ENCODE measurements at regions not wholly inside any gene's neighbourhood (a gene's known extent, or its start where the extent isn't known, plus 50 kb on each side); places are given as distances from the start of the nearest gene placed in this dataset.

DNA sequence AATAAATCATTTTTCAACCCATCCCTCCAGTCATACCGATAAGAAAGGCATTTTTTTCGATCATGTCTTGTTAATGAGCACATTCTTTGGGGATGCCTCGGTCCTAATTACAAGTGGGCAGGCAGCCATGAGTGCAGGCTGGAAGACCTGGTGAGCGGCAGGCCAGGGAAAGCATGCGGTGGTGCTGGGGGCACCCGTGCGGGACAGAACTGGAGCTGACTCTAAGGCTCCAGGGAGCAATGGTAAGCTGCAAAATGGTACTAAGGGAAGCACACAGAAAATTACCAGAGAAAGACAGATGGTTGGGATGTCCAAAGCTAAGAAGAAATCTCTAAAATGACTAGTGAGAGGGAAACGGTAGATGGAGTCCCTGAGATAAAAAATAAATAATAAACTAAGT lies 411.0 kb upstream of the AGA start:
- no peak for DNase-seq (ENCODE audit: low spot score, unreplicated experiment)
- H3K4me1 Mint-ChIP-seq (ENCODE audit: low read depth): no peaks in the 10 kb centered on the region
- no peaks in the 10 kb centered on the region for H3K36me3 Mint-ChIP-seq (ENCODE audit: insufficient read depth)
- no peak overlapping the region for H3K27ac Mint-ChIP-seq
- H3K9me3 Mint-ChIP-seq (ENCODE audit: low read depth): no peaks in the 10 kb centered on the region
- no peak overlapping the region for H3K4me3 Mint-ChIP-seq (ENCODE audit: low read depth)
- TF ChIP-seq, protein P1, sequence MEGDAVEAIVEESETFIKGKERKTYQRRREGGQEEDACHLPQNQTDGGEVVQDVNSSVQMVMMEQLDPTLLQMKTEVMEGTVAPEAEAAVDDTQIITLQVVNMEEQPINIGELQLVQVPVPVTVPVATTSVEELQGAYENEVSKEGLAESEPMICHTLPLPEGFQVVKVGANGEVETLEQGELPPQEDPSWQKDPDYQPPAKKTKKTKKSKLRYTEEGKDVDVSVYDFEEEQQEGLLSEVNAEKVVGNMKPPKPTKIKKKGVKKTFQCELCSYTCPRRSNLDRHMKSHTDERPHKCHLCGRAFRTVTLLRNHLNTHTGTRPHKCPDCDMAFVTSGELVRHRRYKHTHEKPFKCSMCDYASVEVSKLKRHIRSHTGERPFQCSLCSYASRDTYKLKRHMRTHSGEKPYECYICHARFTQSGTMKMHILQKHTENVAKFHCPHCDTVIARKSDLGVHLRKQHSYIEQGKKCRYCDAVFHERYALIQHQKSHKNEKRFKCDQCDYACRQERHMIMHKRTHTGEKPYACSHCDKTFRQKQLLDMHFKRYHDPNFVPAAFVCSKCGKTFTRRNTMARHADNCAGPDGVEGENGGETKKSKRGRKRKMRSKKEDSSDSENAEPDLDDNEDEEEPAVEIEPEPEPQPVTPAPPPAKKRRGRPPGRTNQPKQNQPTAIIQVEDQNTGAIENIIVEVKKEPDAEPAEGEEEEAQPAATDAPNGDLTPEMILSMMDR (IDR thresholded peaks at IDR 0.05; ENCODE audit: unreplicated experiment): no peak
- H3K27me3 Mint-ChIP-seq: no peaks in the 10 kb centered on the region

DNA sequence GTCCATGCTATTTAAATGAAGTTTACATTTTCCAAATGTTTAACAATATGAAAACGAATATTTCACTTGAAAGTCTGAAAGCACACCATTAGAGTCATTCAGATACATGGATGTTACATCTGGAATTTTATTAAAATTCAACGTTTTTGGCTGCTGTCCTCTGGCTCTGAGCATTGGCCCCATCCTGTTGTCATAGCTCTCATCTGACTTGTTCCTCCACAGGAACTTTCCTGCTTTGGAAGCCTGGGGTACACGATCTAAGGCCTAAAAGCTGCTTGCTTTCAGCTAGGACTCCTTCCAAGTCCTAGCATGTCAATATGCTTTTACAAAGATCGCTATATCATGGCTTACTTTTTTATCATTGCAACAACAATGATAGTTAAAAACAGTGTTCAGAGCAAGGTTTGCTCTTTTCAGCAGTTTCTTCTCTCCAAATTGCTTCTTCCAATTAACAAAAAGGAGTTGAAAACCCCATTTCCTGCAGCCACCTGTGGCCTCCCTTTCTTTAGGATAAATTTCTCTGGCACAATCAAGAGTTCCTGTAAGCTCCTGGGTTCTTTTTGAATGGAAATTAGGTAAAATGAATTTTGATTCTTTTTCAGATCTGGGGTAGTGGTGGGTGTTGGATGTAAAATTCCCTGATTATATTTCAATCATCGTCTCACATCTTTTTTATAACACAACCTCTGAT lies 413.4 kb upstream of the AGA start:
- no peak for DNase-seq (ENCODE audit: low spot score, unreplicated experiment)
- Mint-ChIP-seq H3K27me3 (no peaks in the 10 kb centered on the region), H3K4me3 (ENCODE audit: low read depth) (no peak overlapping the region), H3K36me3 (ENCODE audit: insufficient read depth) (no peaks in the 10 kb centered on the region), H3K9me3 (ENCODE audit: low read depth) (no peaks in the 10 kb centered on the region), H3K4me1 (ENCODE audit: low read depth) (no peaks in the 10 kb centered on the region), H3K27ac (no peak overlapping the region)
- TF ChIP-seq, protein P1 (IDR thresholded peaks at IDR 0.05; ENCODE audit: unreplicated experiment): no peak

DNA sequence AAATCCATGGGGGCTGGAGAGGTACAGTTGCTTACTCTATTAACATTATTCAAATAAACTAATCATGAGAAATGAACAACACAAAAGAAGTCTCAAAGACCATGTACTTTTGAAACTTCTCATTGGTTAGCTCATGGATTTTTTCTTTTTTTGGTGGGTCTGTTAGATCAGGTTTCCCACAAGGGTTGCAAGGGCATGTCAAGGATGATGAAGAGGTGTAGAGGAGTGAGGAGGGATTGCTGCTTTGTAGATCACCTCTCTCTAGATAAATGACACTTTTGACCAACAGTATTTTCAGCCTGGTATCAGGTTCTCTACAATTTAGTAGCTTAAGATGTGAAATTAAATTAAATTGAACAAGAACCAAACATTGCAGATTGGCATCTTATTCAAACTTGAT lies 417.9 kb upstream of the AGA start:
- Mint-ChIP-seq H3K9me3 (ENCODE audit: low read depth) (no peaks in the 10 kb centered on the region), H3K27ac (no peak overlapping the region), H3K4me1 (ENCODE audit: low read depth) (no peaks in the 10 kb centered on the region), H3K27me3 (no peaks in the 10 kb centered on the region), H3K4me3 (ENCODE audit: low read depth) (no peak overlapping the region), H3K36me3 (ENCODE audit: insufficient read depth) (no peaks in the 10 kb centered on the region)
- TF ChIP-seq, protein P1 (IDR thresholded peaks at IDR 0.05; ENCODE audit: unreplicated experiment): no peak
- no peak for DNase-seq (ENCODE audit: low spot score, unreplicated experiment)

DNA sequence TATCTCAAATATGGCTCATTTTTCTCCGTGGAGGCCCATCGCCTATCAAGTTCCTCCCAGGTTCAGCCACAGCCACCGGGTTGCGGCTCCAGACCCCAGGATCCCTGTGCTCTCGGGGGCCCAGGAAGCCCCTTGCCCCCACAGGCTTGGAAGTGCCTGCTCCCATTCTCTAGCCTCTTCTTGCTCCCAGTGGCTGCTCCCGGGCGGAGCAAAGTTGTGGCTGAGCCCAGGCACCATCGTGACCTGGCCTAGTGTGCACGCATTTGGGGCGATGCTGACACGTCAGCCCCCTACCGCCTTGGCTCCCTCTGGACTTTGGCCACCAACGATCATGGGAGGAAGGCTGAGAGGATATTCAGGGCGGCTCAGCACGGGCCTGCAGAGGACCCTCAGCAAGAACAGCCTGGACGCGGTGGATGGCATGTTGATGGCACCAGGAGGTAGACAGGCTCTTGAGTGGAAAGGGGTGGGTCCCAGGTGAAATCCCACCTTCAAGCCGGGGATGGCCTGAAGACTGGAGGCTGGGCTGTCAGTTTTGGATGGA lies 419.4 kb upstream of the AGA start:
- no peak for DNase-seq (ENCODE audit: low spot score, unreplicated experiment)
- Mint-ChIP-seq H3K4me1 (ENCODE audit: low read depth) (no peaks in the 10 kb centered on the region), H3K9me3 (ENCODE audit: low read depth) (no peaks in the 10 kb centered on the region), H3K36me3 (ENCODE audit: insufficient read depth) (no peaks in the 10 kb centered on the region), H3K4me3 (ENCODE audit: low read depth) (no peak overlapping the region), H3K27me3 (no peaks in the 10 kb centered on the region), H3K27ac (no peak overlapping the region)
- TF ChIP-seq, protein P1 (IDR thresholded peaks at IDR 0.05; ENCODE audit: unreplicated experiment): no peak

DNA sequence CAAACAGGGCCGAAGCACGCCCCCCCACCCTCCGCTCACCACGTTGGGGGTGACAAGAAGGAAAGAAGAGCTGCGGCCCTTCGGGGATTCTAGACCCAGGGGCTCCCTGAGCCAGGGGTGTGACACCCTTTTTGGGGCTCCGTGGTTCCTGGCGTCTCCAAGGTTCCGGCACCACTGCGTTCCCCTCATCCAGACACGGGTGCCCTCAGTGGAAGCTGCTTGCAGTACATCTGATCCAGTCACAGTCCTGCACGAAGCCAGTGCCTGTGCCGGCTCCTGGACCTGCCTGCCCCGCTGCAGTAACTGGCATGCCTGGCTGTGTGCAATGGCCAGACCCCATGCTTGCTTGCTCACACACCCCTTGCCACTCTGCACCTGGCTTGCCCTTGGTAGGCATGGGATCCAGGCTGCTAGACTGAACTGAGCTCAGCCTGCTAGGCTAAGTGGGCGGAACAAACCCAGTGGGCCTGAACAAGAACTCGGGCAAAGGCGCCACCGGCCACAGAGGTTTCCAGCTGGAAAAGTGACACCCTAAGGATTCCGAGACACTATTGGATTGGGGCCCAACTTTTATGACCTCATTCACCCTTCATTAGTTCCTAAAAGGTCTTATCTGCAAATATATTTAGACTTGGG lies 420.4 kb upstream of the AGA start:
- no peak overlapping the region for H3K27ac Mint-ChIP-seq
- no peaks in the 10 kb centered on the region for H3K4me1 Mint-ChIP-seq (ENCODE audit: low read depth)
- no peaks in the 10 kb centered on the region for H3K27me3 Mint-ChIP-seq
- H3K4me3 Mint-ChIP-seq (ENCODE audit: low read depth): no peak overlapping the region
- no peak for DNase-seq (ENCODE audit: low spot score, unreplicated experiment)
- H3K36me3 Mint-ChIP-seq (ENCODE audit: insufficient read depth): no peaks in the 10 kb centered on the region
- TF ChIP-seq, protein P1 (IDR thresholded peaks at IDR 0.05; ENCODE audit: unreplicated experiment): no peak
- H3K9me3 Mint-ChIP-seq (ENCODE audit: low read depth): no peaks in the 10 kb centered on the region
